Left cardiac atrium (tissue), 4 donors: ENCODE measurements at regions not wholly inside any gene's neighbourhood (a gene's known extent, or its start where the extent isn't known, plus 50 kb on each side); places are given as distances from the start of the nearest gene placed in this dataset.

ENCODE experiments used
- ATAC-seq, 2 donors: fragments of 200-7000 bp; cut with Tn5 transposase; one replicate each; pipeline ENCODE4 v1.9.1; 2020; ENCODE audit warnings: mild to moderate bottlenecking in 2 of 2, moderate library complexity in 2 of 2
- DNase-seq: peaks from one replicate; pipeline ENCODE4 v3.0.0-alpha.2; 2020
- intact Hi-C, 2 donors: fragments of 100-400 bp; cut with DNase I; formaldehyde crosslinking; loops; one replicate each; pipeline versions ENCODE4 v1.14.1 to v1.15.1; 2022 to 2023
- donor health status: DM: no; HTN: yes; CAD: no.
- donor health status: DM: no; HTN: yes; CAD: no; lungs with severe emphysema.
- donor health status: DM: yes; HTN: yes; CAD: no.
- donor health status: Dilated cardiomyopathy.

DNA sequence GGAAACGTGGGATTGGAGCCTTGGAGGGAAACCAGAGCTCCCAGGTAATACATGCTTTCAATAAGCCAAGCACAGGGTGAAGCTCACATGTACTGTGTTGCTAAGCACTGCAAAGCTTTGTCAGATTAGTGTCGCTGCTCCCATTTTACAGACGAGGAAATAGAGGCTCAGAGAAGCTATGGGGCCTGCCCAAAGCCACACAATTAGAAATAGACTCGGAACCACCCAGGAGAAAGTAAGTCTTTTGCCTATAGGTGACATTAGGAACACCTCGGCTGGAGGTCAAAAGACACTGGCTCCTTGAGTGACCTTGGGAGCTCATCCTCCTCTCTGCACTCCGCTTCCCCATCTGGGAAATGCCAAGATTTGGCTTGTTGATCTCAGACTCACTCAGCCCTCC, 175.6 kb upstream of the ZC3H12A start:
- ATAC-seq (no peak), DNase-seq (no peak)
- intact Hi-C loops = no loop called here

DNA sequence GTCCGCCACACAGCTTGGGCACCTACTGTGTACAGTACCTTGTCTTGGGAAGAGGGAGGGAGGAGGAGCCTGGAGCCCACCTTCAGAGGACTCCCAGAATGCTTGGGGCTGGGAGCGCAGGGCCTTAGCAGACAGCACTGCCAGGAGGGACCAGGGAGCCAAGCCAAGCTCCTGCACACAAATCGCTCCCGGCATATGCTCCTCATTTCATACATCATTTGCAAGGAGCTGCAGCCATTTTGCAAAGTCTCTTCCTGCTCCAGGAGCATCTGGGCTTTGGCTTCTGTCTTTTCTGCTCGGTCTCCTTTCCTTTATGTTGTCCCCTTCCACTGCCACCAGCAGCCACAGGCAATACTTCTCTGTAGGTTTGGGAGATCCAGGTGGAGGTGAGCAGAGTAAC, 175.2 kb upstream of the ZC3H12A start:
- intact Hi-C loops = no loop called here

DNA sequence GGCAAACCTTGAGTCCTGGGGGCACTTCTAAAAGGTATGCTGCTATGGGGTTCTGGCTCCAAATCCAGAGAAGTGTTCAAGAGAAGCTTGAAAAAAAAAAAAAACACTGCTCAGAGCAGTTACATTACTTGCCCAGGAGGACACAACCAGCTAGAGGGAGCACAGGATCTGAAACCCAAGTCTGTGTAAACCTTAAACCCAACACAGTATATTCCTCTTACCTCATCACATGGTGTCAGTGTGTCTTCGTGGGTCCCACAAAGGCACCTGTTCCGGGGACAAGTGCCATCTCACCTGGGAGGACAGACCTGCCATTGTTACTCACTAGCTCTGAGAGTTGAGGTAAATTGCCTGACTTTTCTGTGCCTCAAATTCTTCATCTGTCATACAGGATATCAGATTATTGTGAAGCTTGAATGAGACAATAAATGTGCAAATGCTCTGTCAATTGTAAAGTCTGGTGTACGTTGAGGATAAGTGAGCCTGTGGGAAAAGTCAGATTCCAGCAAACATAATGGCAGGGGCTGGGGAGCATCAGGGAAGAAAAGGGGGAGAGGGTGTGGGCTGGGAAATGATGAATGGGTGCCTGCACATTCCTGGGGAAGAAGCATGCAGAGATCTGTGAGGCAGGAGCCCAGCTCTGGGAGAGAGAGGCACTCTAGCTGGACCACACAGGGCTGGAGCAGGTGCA, 170.4 kb upstream of the ZC3H12A start:
- DNase-seq (no peak), ATAC-seq (no peak)
- intact Hi-C loops = no loop called here

More for the DNA sequence above, 175.2 kb upstream of the ZC3H12A start:
- ATAC-seq (no peak), DNase-seq (no peak)

- intact Hi-C loops = no loop called here
- ATAC-seq (no peak), DNase-seq (no peak)
Observed at GRCh38 chr1:37305108-37305507, 169.3 kb upstream of the ZC3H12A start.

- intact Hi-C loops = no loop called here
- DNase-seq = no peak
- ATAC-seq = no peak
Observed at GRCh38 chr1:37305841-37306240, 168.5 kb upstream of the ZC3H12A start.

DNA sequence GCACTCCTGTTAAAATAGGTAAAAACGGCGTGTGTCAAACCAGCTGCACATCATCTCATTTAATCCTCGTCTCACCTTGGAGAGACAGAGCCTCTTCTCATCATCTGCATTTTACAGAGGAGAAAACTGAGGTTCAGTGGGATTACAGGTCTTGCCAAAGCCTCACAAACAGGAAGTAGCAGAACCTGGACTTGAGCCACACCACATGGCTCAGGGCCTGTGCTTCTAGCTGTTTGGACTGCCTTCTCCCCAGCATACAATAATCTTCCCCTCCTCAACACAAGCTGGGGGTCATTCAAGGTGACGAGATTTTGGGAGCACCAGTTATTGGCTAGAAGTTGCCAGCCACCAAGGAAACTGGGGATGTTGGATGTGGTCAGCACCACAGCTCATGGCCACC, 167.9 kb upstream of the ZC3H12A start:
- no peak for ATAC-seq
- intact Hi-C loops = no loop called here
- no peak for DNase-seq

DNA sequence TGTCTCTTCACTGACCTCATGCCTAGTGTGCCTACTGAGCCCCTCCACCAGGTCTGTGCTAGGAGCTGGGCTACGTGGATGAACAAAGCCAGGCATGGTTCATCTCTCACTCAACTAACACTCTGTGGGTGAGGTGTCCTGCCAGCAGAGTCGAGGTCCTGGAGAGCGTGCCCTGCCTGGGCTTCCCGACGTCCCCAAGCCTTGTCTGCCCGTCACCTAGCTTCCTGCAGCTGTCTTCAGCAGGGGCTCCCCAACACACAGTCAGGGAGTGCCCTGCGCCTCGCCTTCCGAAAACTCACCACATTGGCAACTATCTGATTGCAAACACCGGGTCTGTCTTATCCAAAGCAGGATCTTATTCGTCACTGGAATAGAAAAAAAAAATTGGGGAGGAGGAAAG, 167.5 kb upstream of the ZC3H12A start:
- no peak for DNase-seq
- intact Hi-C loops = no loop called here
- ATAC-seq = no peak

GRCh38 chr1:37308031-37308960, 166.1 kb upstream of the ZC3H12A start:
- no peak for ATAC-seq
- DNase-seq = no peak
- intact Hi-C loops = no loop called here

DNA sequence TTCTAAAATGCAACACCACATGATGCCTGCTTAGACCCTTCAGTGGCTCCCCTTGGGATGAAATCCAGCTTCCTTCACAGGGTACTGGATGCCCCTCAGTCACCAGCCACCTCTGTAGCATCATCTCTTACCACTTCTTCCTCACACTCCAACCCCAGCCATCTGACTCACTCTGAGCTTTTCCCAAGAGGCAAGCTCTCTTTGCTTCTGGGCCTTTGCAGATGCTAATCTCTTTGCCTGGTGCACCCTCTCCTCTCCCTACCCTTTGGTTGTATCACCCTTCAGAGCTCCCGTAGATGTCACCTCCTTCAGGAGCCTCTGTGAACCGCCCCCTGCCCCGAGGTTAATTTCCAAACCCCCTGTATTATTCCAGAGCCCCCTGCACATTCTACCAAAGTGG, 164.8 kb upstream of the ZC3H12A start:
- no peak for ATAC-seq
- intact Hi-C loops = no loop called here
- no peak for DNase-seq

DNA sequence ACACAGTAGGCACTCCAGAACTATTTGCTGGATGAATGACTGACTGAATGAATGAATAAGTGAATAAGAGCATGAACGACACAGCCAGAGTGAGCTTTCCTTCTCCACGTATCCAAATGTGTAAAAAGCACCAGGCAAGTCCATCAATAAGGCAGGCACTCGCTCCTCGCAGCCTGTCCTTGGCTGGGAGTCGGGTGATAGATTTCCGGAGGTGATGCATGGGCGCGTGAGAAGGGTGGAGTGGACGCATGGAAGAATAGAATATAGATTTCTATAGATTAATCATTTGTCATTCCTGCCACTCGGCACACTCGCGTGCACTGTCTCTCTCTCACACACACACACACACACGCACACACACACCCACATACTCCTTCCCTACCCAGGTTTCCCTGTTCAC, 164.3 kb upstream of the ZC3H12A start:
- ATAC-seq = no peak
- DNase-seq = no peak
- intact Hi-C loops = no loop called here

DNA sequence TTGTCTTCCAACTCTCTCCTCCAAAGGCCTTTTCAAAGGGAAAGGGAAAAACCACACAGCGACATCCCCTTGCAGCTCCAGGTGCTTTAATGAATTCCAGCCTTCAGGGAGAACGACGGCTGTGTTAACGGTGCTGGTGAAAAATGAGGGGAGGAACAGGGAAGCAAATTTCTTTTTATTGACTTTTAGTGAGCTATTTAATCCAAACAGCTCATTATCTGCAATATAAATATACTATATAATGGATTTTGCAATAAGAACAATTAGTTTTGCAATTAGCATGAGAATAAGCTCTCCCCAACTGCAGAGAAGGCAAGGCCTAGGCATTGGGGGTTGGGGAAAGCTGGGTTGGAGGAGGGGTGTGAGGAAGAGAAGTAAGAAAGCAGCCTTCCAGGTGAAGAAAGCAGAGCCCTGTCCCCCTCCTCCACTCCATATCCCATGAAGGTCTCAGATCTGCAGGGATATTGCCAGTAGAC, 159.0 kb upstream of the ZC3H12A start:
- intact Hi-C loops = no loop called here
- ATAC-seq = no peak

GRCh38 chr1:37317870-37318467, 156.4 kb upstream of the ZC3H12A start:
- peak in 1 of 2 donors; percentile 40 for ATAC-seq
- DNase-seq = no peak
- intact Hi-C loops = no loop called here

More for the DNA sequence above, 159.0 kb upstream of the ZC3H12A start:
- no peak for DNase-seq

- DNase-seq = no peak
- intact Hi-C loops = no loop called here
- ATAC-seq = no peak
Observed at GRCh38 chr1:37318490-37318889, 155.9 kb upstream of the ZC3H12A start.

DNA sequence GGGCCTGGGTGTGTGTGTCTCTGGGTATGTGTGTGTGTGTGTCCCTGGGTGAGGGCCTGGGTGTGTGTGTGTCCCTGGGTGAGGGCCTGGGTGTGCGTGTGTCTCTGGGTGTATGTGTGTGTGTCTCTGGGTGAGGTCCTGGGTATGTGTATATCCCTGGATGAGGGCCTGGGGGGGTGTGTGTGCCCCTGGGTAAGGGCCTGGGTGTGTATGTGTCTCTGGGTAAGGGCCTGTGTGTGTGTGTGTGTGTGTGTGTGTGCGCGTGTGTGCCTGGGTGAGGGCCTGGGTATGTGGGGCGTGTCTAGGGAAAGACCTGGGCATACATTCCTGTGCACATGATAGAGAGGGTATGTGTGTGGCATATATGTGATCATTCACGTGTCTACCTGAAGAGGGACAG, 155.1 kb upstream of the ZC3H12A start:
- intact Hi-C loops = no loop called here
- no peak for DNase-seq
- ATAC-seq = no peak

GRCh38 chr1:37323486-37324377, 150.6 kb upstream of the ZC3H12A start:
- DNase-seq (no peak), ATAC-seq (no peak)
- intact Hi-C loops = no loop called here

GRCh38 chr1:37325010-37325409, 149.4 kb upstream of the ZC3H12A start:
- ATAC-seq (no peak), DNase-seq (no peak)
- intact Hi-C loops = no loop called here

GRCh38 chr1:37325509-37326437, 148.6 kb upstream of the ZC3H12A start:
- ATAC-seq (no peak), DNase-seq (no peak)
- intact Hi-C loops = no loop called here

DNA sequence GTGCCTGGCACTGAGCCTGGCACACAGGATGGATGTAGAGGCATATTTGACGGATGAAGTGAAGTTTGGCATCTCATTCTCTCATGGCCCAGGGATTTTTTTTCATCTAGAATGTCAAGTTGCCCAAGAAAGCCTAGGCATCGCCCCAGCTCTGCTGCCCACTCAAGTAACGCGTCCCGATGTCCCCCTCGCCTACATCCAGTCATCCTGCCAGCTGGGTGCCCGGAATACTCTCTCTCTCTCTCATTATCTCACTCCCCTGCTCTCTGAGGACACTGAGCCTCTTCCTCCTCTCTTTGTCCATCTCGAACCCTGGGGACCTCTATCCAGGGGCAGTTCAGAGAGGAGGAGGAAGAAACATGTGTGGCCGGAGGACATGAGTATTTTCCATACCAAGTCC, 142.3 kb upstream of the ZC3H12A start:
- ATAC-seq (no peak), DNase-seq (no peak)
- intact Hi-C loops = no loop called here
